ENCODE measurements at regions not wholly inside any gene's neighbourhood (a gene's known extent, or its start where the extent isn't known, plus 50 kb on each side); places are given as distances from the start of the nearest gene placed in this dataset.
A peak's percentile ranks its signal among the peaks of the same experiment; 100 is the strongest.

GRCh38 chr10:131653140-131653539 lies 247.7 kb upstream of the PPP2R2D start:
- DNase-seq: no peak

GRCh38 chr10:131653554-131654470 lies 247.0 kb upstream of the PPP2R2D start:
- DNase-seq: peak; percentile 32

- peak; percentile 33 for DNase-seq
Observed at GRCh38 chr10:131654471-131655087, 246.2 kb upstream of the PPP2R2D start.

- DNase-seq: peak; percentile 46
Observed at GRCh38 chr10:131655101-131655849, 245.5 kb upstream of the PPP2R2D start.

GRCh38 chr10:131656009-131656408 lies 244.8 kb upstream of the PPP2R2D start:
- DNase-seq: peak; percentile 21

GRCh38 chr10:131656431-131656841 lies 244.4 kb upstream of the PPP2R2D start:
- peak; percentile 41 for DNase-seq

GRCh38 chr10:131657318-131657984 lies 243.4 kb upstream of the PPP2R2D start:
- peak; percentile 15 for DNase-seq

- DNase-seq: peak; percentile 30
Observed at GRCh38 chr10:131657985-131658330, 242.8 kb upstream of the PPP2R2D start.

GRCh38 chr10:131658476-131659110 lies 242.2 kb upstream of the PPP2R2D start:
- no peak for DNase-seq

- no peak for DNase-seq
Observed at GRCh38 chr10:131660427-131660826, 240.4 kb upstream of the PPP2R2D start.

- no peak for DNase-seq
Observed at GRCh38 chr10:131662851-131663250, 238.0 kb upstream of the PPP2R2D start.

- no peak for DNase-seq
Observed at GRCh38 chr10:131663351-131663750, 237.5 kb upstream of the PPP2R2D start.

- DNase-seq: no peak
Observed at GRCh38 chr10:131666091-131666490, 234.7 kb upstream of the PPP2R2D start.

- no peak for DNase-seq
Observed at GRCh38 chr10:131667047-131667446, 233.8 kb upstream of the PPP2R2D start.

- no peak for DNase-seq
Observed at GRCh38 chr10:131667561-131667960, 233.2 kb upstream of the PPP2R2D start.

- DNase-seq: no peak
Observed at GRCh38 chr10:131668903-131669302, 231.9 kb upstream of the PPP2R2D start.

- no peak for DNase-seq
Observed at GRCh38 chr10:131669838-131670237, 231.0 kb upstream of the PPP2R2D start.

GRCh38 chr10:131670341-131670740 lies 230.5 kb upstream of the PPP2R2D start:
- DNase-seq: no peak

- DNase-seq: no peak
Observed at GRCh38 chr10:131673396-131673795, 227.4 kb upstream of the PPP2R2D start.

- no peak for DNase-seq
Observed at GRCh38 chr10:131674130-131674529, 226.7 kb upstream of the PPP2R2D start.

GRCh38 chr10:131675104-131675503 lies 225.7 kb upstream of the PPP2R2D start:
- no peak for DNase-seq

GRCh38 chr10:131676046-131676799 lies 224.6 kb upstream of the PPP2R2D start:
- DNase-seq: no peak
